A549 (cell line): ENCODE measurements at regions not wholly inside any gene's neighbourhood (a gene's known extent, or its start where the extent isn't known, plus 50 kb on each side); places are given as distances from the start of the nearest gene placed in this dataset.

ENCODE experiments used
- ATAC-seq, 2 experiments: fragments of 200-7000 bp in 1 of 2; fragments of >200 bp in 1 of 2; cut with Nextera tagmentation in 1 of 2; cut with Tn5 transposase in 1 of 2; 3 replicates each; pipeline versions ENCODE4 v1.8.0 to v1.9.1; 2018 to 2020; ENCODE audit warnings: mild to moderate bottlenecking in 1 of 2, moderate library complexity in 1 of 2
- CTCF ChIA-PET: fragments of 300-600 bp; sonication (Branson Sonifier 250); formaldehyde crosslinking; extraction: SDS; loops from one replicate; lab custom pipeline; 2021; ENCODE audit warnings: antibody characterized with exemption, inconsistent platforms; lab: Yijun Ruan, JAX
- POLR2A ChIA-PET: fragments of 350-600 bp; formaldehyde crosslinking; extraction: SDS; loops from one replicate; lab custom pipeline; 2021; ENCODE audit warnings: antibody characterized with exemption, inconsistent platforms; lab: Yijun Ruan, JAX
- DNase-seq, 2 experiments: peaks; one replicate each; pipeline versions ENCODE4 v3.0.0 to v3.0.0-alpha.2; 2011 to 2016; ENCODE audit warnings: low read depth in 1 of 2, low spot score in 1 of 2
- FAIRE-seq: peaks from 2 replicates; lab custom pipeline; 2011; peaks lifted over from hg19 to GRCh38; lab: Jason Lieb, UNC
- H3K27ac ChIP-seq, 2 experiments: fragments of >200 bp; sonication (Bioruptor Twin); formaldehyde crosslinking; 3 replicates each; pipeline ENCODE4 v1.5.1; 2016 to 2017
- H3K4me1 ChIP-seq: fragments of >200 bp; sonication (Bioruptor Twin); formaldehyde crosslinking; 3 replicates; pipeline ENCODE4 v1.6.1; 2016
- H3K4me2 ChIP-seq: fragments of >200 bp; sonication (Bioruptor Twin); formaldehyde crosslinking; 3 replicates; pipeline ENCODE4 v1.6.1; 2016
- H3K4me3 ChIP-seq: fragments of >200 bp; sonication (Bioruptor Twin); formaldehyde crosslinking; 3 replicates; pipeline ENCODE4 v1.5.1; 2016
- H3K9me3 ChIP-seq: fragments of >200 bp; sonication (Bioruptor Twin); formaldehyde crosslinking; 3 replicates; pipeline ENCODE4 v1.6.1; 2016
- BHLHE40 ChIP-seq: IDR thresholded peaks from 2 replicates; pipeline ENCODE4 v1.6.1; 2012; ENCODE audit warnings: low read depth, low read length, inconsistent platforms
- CEBPB ChIP-seq, 2 experiments: fragments of >200 bp in 1 of 2; sonication (Bioruptor Twin) in 1 of 2; formaldehyde crosslinking in 1 of 2; IDR thresholded peaks; 2 replicates each; pipeline ENCODE4 v1.6.1; 2012 to 2016
- CHD4 ChIP-seq: fragments of 200-600 bp; sonication (generic); IDR thresholded peaks from 2 replicates; pipeline ENCODE4 v1.6.1; 2016; ENCODE audit warnings: antibody characterized with exemption, mild to moderate bottlenecking, borderline replicate concordance
- EHMT2 ChIP-seq: fragments of 200-600 bp; sonication (generic); IDR thresholded peaks from 2 replicates; pipeline ENCODE4 v1.6.1; 2016; ENCODE audit warnings: antibody characterized with exemption, low read depth, mild to moderate bottlenecking, moderate library complexity
- ESRRA ChIP-seq: fragments of 150-350 bp; IDR thresholded peaks from 2 replicates; pipeline ENCODE4 v1.6.1; 2014; ENCODE audit warnings: mild to moderate bottlenecking, low read length, borderline replicate concordance
- FOSB ChIP-seq: fragments of 250-450 bp; sonication (Bioruptor Pico); IDR thresholded peaks from 2 replicates; pipeline ENCODE4 v1.5.0; 2020; ENCODE audit warnings: mild to moderate bottlenecking, moderate library complexity
- FOXS1 ChIP-seq: fragments of 250-450 bp; sonication (Bioruptor Pico); IDR thresholded peaks from 2 replicates; pipeline ENCODE4 v1.5.0; 2020; ENCODE audit warnings: mild to moderate bottlenecking, moderate library complexity
- GATA3 ChIP-seq: IDR thresholded peaks from 2 replicates; pipeline ENCODE4 v1.6.1; 2012; ENCODE audit warnings: borderline replicate concordance
- HEYL ChIP-seq: fragments of 250-450 bp; sonication (Bioruptor Pico); IDR thresholded peaks from 2 replicates; pipeline ENCODE4 v1.8.0; 2021; ENCODE audit warnings: mild to moderate bottlenecking, moderate library complexity
- HOXA7 ChIP-seq: fragments of 250-450 bp; sonication (Bioruptor Pico); IDR thresholded peaks from 2 replicates; pipeline ENCODE4 v1.5.0; 2020; ENCODE audit warnings: mild to moderate bottlenecking, moderate library complexity
- HOXB13 ChIP-seq: fragments of 250-450 bp; sonication (Bioruptor Pico); IDR thresholded peaks from 2 replicates; pipeline ENCODE4 v1.5.0; 2020; ENCODE audit warnings: low read depth, mild to moderate bottlenecking, moderate library complexity
- KDM5A ChIP-seq: fragments of 200-600 bp; sonication (generic); IDR thresholded peaks from 2 replicates; pipeline ENCODE4 v1.6.1; 2016; ENCODE audit warnings: antibody characterized with exemption, mild to moderate bottlenecking
- NFE2L2 ChIP-seq: fragments of 150-350 bp; conservative IDR thresholded peaks from 2 replicates; pipeline ENCODE4 v1.6.1; 2014; ENCODE audit warnings: low read length
- NPAS2 ChIP-seq: fragments of 250-450 bp; sonication (Bioruptor Pico); IDR thresholded peaks from 2 replicates; pipeline ENCODE4 v1.8.0; 2022; ENCODE audit warnings: mild to moderate bottlenecking, moderate library complexity, borderline replicate concordance
- POLR2AphosphoS2 ChIP-seq: conservative IDR thresholded peaks from 2 replicates; pipeline ENCODE4 v1.6.1; 2012; ENCODE audit warnings: low read length, improper control_type of control experiment, inconsistent platforms
- RAD21 ChIP-seq, 2 experiments: fragments of >200 bp in 1 of 2; sonication (Bioruptor Twin) in 1 of 2; formaldehyde crosslinking in 1 of 2; IDR thresholded peaks in 1 of 2; conservative IDR thresholded peaks in 1 of 2; 2 replicates in 1 of 2; 3 replicates in 1 of 2; pipeline ENCODE4 v1.6.1; 2012 to 2018; ENCODE audit warnings: inconsistent platforms in 1 of 2
- RCOR1 ChIP-seq: fragments of 150-350 bp; IDR thresholded peaks from 2 replicates; pipeline ENCODE4 v1.6.1; 2014; ENCODE audit warnings: antibody characterized with exemption, low read length, low read depth
- RFX5 ChIP-seq: fragments of 450-650 bp; IDR thresholded peaks from 2 replicates; pipeline ENCODE4 v1.7.1; 2014; ENCODE audit warnings: antibody characterized with exemption, mild to moderate bottlenecking, moderate library complexity
- RNF2 ChIP-seq: fragments of 200-600 bp; sonication (generic); IDR thresholded peaks from 2 replicates; pipeline ENCODE4 v1.6.1; 2016; ENCODE audit warnings: low read depth, mild to moderate bottlenecking, antibody characterized with exemption, moderate library complexity, borderline replicate concordance
- SREBF2 ChIP-seq: fragments of 450-650 bp; IDR thresholded peaks from 2 replicates; pipeline ENCODE4 v1.6.1; 2014; ENCODE audit warnings: mild to moderate bottlenecking, moderate library complexity
- TP53 ChIP-seq: fragments of 250-450 bp; sonication (Bioruptor Pico); IDR thresholded peaks from 2 replicates; pipeline ENCODE4 v1.5.0; 2021; ENCODE audit warnings: mild to moderate bottlenecking, moderate library complexity
- ZSCAN20 ChIP-seq: fragments of 250-450 bp; sonication (Bioruptor Pico); IDR thresholded peaks from 2 replicates; pipeline ENCODE4 v1.8.0; 2022; ENCODE audit warnings: mild to moderate bottlenecking, moderate library complexity
- WGBS: methylation state at CpG from one replicate; pipeline ENCODE4 v1.1.6; 2017; ENCODE audit errors: missing lambda C conversion rate; 5-methylcytosine and 5-hydroxymethylcytosine counted together
- TF ChIP-seq, protein P1 (sequence below): IDR thresholded peaks from 2 replicates; pipeline ENCODE4 v1.6.1; 2012
- TF ChIP-seq, protein P2 (sequence below): fragments of >200 bp; sonication (Bioruptor Twin); formaldehyde crosslinking; IDR thresholded peaks from 2 replicates; pipeline ENCODE4 v1.6.1; 2016
- TF ChIP-seq, protein P3 (sequence below): fragments of 450-650 bp; IDR thresholded peaks from 2 replicates; pipeline ENCODE4 v1.6.1; 2014; ENCODE audit warnings: antibody characterized with exemption
- TF ChIP-seq, protein P4 (sequence below): fragments of 250-450 bp; sonication (Bioruptor Pico); IDR thresholded peaks from 2 replicates; pipeline ENCODE4 v1.5.0; 2020; ENCODE audit warnings: low read depth, mild to moderate bottlenecking, moderate library complexity
- TF ChIP-seq, protein P5 (sequence below): IDR thresholded peaks from 2 replicates; pipeline ENCODE4 v1.6.1; 2012; ENCODE audit warnings: low read depth, borderline replicate concordance
- TF ChIP-seq, protein P6 (sequence below): fragments of 200-600 bp; sonication (generic); IDR thresholded peaks from 2 replicates; pipeline ENCODE4 v1.6.1; 2016; ENCODE audit warnings: antibody characterized with exemption, mild to moderate bottlenecking, moderate library complexity

DNA sequence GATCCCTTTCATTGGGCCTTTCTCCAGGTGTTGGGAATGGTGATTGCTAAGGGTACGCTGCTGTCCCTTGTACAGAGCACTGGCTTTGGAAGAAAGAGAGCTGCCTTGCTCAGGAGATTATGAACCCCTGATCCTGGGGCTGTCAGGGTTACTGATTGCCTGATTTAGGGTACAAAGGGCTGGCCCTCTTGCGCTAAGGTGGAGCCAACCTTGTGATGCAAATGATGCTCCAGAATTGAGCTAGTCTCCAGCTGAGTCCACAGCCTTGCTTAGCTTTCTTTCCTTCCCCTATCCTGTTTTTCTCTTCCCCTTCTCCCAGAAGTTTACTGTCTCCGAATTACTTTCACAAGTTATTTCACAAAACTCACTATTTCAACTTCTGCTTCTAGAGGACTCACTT, 334.7 kb downstream of the AMY1C start:
- no peaks in the 10 kb centered on the region for H3K4me1 ChIP-seq
- POLR2A ChIA-PET, result no interaction called here

DNA sequence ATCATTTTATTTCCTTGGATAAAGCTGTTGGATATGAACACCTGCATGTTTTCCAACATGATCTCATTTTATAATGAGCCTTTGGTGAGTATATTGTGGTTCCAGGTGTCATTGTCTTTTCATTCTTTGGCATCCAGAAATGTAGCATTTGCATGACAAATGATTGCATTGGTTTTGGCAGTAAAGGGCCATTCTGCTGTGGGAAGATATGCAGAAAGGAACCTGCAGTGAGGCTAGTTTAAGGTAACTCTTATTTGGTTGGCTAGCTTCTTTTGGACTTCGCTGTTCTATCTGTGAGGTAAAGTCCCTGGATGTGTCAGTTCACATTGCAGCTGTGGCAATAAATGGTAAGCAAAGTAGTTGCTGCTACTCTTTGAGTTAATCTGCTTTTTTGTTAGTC, 343.0 kb downstream of the AMY1C start:
- TF ChIP-seq TP53 (CRISPR knock-in tag), result no peak
- TF ChIP-seq SREBF2, result no peak
- no peak for TF ChIP-seq FOXS1 (CRISPR knock-in tag)
- TF ChIP-seq CEBPB (IDR thresholded peaks at IDR 0.05), result no peak
- TF ChIP-seq HOXA7 (CRISPR knock-in tag), result no peak
- TF ChIP-seq, protein P1, sequence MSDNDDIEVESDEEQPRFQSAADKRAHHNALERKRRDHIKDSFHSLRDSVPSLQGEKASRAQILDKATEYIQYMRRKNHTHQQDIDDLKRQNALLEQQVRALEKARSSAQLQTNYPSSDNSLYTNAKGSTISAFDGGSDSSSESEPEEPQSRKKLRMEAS, result no peak
- TF ChIP-seq, protein P2, sequence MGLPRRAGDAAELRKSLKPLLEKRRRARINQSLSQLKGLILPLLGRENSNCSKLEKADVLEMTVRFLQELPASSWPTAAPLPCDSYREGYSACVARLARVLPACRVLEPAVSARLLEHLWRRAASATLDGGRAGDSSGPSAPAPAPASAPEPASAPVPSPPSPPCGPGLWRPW, result no peak
- TF ChIP-seq ZSCAN20 (CRISPR knock-in tag), result no peak
- TF ChIP-seq POLR2AphosphoS2, result no peak
- TF ChIP-seq EHMT2, result no peak
- TF ChIP-seq, protein P3, sequence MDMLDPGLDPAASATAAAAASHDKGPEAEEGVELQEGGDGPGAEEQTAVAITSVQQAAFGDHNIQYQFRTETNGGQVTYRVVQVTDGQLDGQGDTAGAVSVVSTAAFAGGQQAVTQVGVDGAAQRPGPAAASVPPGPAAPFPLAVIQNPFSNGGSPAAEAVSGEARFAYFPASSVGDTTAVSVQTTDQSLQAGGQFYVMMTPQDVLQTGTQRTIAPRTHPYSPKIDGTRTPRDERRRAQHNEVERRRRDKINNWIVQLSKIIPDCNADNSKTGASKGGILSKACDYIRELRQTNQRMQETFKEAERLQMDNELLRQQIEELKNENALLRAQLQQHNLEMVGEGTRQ, result no peak
- TF ChIP-seq HEYL (CRISPR knock-in tag), result no peak
- no peak for TF ChIP-seq ESRRA
- no peak for TF ChIP-seq CHD4
- no peak for TF ChIP-seq NFE2L2
- Histone ChIP-seq H3K4me3 (no peak overlapping the region), H3K4me2 (no peak overlapping the region), H3K9me3 (no peaks in the 10 kb centered on the region), H3K27ac (no peak overlapping the region), H3K4me1 (no peaks in the 10 kb centered on the region)
- WGBS, result 0% methylated on average over 1 of the region's 1 CpG
- no peak for ATAC-seq
- no peak for FAIRE-seq
- POLR2A ChIA-PET, result no interaction called here
- no peak for DNase-seq
- CTCF ChIA-PET, result no interaction called here

More for the DNA sequence above, 334.7 kb downstream of the AMY1C start:
- CTCF ChIA-PET, result no interaction called here
- Histone ChIP-seq H3K27ac (no peak overlapping the region), H3K4me3 (no peak overlapping the region), H3K4me2 (no peak overlapping the region), H3K9me3 (no peaks in the 10 kb centered on the region)
- ATAC-seq (no peak), FAIRE-seq (no peak), DNase-seq (no peak)
- 2% methylated on average over 3 of the region's 3 CpGs for WGBS
- TF ChIP-seq, protein P4, sequence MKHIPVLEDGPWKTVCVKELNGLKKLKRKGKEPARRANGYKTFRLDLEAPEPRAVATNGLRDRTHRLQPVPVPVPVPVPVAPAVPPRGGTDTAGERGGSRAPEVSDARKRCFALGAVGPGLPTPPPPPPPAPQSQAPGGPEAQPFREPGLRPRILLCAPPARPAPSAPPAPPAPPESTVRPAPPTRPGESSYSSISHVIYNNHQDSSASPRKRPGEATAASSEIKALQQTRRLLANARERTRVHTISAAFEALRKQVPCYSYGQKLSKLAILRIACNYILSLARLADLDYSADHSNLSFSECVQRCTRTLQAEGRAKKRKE (CRISPR knock-in tag), result no peak
- no peak for TF ChIP-seq KDM5A
- TF ChIP-seq, protein P5, sequence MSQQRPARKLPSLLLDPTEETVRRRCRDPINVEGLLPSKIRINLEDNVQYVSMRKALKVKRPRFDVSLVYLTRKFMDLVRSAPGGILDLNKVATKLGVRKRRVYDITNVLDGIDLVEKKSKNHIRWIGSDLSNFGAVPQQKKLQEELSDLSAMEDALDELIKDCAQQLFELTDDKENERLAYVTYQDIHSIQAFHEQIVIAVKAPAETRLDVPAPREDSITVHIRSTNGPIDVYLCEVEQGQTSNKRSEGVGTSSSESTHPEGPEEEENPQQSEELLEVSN, result no peak
- TF ChIP-seq, protein P6, sequence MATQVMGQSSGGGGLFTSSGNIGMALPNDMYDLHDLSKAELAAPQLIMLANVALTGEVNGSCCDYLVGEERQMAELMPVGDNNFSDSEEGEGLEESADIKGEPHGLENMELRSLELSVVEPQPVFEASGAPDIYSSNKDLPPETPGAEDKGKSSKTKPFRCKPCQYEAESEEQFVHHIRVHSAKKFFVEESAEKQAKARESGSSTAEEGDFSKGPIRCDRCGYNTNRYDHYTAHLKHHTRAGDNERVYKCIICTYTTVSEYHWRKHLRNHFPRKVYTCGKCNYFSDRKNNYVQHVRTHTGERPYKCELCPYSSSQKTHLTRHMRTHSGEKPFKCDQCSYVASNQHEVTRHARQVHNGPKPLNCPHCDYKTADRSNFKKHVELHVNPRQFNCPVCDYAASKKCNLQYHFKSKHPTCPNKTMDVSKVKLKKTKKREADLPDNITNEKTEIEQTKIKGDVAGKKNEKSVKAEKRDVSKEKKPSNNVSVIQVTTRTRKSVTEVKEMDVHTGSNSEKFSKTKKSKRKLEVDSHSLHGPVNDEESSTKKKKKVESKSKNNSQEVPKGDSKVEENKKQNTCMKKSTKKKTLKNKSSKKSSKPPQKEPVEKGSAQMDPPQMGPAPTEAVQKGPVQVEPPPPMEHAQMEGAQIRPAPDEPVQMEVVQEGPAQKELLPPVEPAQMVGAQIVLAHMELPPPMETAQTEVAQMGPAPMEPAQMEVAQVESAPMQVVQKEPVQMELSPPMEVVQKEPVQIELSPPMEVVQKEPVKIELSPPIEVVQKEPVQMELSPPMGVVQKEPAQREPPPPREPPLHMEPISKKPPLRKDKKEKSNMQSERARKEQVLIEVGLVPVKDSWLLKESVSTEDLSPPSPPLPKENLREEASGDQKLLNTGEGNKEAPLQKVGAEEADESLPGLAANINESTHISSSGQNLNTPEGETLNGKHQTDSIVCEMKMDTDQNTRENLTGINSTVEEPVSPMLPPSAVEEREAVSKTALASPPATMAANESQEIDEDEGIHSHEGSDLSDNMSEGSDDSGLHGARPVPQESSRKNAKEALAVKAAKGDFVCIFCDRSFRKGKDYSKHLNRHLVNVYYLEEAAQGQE, result no peak
- no peak for TF ChIP-seq RFX5
- no peak for TF ChIP-seq BHLHE40
- no peak for TF ChIP-seq RNF2
- TF ChIP-seq GATA3, result no peak
- TF ChIP-seq RCOR1, result no peak
- TF ChIP-seq, protein P1, result no peak
- no peak for TF ChIP-seq RAD21 (conservative IDR thresholded peaks at IDR 0.05 in 1 of 2, IDR thresholded peaks at IDR 0.05 in 1 of 2)
- TF ChIP-seq HOXB13 (CRISPR knock-in tag), result no peak
- TF ChIP-seq NPAS2 (CRISPR knock-in tag), result no peak
- no peak for TF ChIP-seq ESRRA
- no peak for TF ChIP-seq POLR2AphosphoS2
- no peak for TF ChIP-seq EHMT2
- TF ChIP-seq FOSB (CRISPR knock-in tag), result no peak
